ENCODE measurements at regions not wholly inside any gene's neighbourhood (a gene's known extent, or its start where the extent isn't known, plus 50 kb on each side); places are given as distances from the start of the nearest gene placed in this dataset.
"Not testable (repeated sequence)": the region's sequence is repeated elsewhere in the genome, so short reads cannot be mapped to it uniquely, and the experiment has no call there.

DNA sequence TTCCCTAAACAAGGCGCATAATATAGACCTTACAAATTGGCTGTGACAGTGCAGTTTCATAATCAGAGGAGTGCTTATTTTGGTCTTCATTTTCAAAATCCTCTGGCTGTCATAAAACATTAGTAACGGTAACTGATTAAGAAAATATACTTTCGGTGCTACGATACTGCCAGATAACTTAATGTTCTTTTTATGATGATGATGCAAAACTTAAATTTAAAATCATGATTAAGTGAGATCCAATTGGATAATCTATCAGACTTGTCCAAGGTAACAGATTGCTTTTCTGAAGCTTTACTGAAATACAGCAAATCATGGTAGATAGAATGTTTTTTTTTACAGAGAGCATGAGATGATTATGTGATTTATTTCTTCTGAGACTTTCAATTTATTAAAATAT lies 364.2 kb upstream of the CNTN3 start:
- no peak for DNase-seq

DNA sequence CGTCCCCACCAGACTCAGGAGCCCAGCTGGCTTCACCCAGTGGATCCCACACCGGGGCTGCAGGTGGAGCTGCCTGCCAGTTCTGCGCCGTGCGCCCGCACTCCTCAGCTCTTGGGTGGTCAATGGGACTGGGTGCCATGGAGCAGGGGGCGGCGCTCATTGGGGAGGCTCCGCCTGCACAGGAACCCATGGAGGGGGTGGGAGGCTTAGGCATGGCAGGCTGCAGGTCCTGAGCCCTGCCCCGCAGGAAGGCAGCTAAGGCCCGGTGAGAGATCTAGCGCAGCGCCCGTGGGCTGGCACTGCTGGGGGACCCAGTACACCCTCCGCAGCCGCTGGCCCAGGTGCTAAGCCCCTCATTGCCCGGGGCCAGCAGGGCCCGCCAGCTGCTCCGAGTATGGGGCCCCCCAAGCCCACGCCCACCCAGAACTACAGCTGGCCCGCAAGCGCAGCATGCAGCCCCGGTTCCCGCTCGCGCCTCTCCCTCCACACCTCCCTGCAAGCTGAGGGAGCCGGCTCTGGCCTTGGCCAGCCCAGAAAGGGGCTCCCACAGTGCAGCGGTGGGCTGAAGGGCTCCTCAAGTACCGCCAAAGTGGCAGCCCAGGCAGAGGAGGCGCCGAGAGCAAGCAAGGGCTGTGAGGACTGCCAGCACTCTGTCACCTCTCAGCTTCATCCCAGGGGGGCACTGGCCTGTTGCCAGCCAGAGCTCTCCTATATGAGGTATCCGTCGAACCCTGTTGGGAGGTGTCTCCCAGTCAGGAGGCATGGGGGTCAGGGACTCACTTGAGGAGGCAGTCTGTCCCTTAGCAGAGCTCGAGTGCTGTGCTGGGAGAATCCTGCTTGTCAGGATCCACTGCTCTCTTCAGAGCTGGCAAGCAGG lies 370.8 kb upstream of the CNTN3 start:
- not testable (repeated sequence) for DNase-seq

DNA sequence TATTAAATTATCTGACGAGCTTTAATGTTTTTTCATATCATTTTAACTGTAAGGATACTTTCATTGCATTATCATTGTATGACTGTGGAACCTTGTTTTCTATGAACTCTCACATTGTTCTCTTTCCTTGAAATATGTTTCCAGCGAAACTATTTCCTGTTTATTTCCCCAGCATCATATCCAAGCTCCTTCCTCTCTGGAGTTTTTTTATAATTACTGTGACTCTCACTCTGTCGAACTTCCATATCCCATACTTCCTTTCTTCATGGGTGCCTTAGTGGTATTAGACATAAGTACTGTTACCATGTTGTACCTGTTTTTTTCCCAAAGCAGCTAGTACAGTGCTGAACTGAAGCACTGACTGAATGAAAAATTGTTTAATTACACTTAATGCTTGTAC lies 373.6 kb upstream of the CNTN3 start:
- DNase-seq = no peak

DNA sequence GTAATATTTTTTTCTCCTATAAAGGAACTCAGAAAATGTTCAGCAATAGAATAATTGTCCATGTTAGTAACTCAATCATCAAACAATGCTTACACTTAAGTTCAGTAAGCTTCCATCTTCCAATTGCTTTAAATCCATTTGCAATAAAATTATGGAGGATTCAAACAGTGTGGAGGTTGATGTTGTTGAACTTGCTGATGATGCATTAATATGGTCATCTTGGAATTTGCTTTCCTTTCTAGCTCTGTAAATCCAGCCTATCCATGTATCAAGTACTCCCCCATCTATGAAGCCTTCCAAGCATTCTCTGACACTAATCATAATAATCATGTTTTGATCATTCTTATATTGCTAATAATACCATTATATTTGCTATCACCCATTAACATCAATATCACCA lies 378.4 kb upstream of the CNTN3 start:
- no peak for DNase-seq

DNA sequence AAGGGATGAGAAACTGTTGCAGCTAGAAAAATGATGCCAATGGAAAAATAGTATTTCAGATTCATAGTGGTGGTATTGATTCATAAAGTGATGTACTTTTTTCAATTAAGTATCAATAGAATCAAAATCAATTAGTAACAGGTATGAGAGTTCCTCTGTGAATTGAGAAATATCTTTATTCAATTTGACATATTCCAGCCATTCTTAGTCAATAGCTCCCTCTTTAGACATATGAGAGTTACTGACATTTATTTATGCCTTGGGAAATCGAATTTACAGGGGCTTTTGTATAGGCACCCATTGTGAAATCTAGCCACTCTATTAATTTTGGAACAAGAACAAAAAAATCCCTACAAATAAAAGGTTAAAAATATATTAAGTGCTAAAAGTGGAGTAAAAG lies 386.9 kb upstream of the CNTN3 start:
- no peak for DNase-seq

DNA sequence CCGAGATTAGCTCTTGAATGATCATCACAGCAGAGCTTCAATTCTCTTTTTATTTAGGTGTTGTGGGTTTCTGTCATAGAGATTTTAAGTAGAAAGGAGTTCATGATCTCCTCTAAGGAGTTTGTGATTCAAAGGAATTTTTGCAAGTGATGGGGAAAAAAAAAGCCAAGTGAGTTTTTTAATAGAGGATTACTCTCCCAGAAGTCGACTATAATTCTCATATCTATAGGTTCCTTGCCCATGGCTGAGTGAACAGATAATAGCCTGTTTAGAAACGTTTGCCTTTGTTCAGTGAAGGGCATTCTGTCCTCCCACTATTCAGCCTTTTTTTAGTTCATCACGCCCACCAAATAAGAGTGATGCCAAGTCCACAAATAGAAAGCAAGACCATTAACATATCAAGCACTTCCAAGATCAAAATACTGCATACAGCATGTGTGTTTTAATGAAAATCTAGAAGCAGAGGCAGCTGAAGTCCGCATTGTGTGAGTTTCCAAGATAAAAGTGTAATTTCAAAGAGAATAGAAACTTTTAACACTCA lies 398.4 kb upstream of the CNTN3 start:
- DNase-seq = no peak

DNA sequence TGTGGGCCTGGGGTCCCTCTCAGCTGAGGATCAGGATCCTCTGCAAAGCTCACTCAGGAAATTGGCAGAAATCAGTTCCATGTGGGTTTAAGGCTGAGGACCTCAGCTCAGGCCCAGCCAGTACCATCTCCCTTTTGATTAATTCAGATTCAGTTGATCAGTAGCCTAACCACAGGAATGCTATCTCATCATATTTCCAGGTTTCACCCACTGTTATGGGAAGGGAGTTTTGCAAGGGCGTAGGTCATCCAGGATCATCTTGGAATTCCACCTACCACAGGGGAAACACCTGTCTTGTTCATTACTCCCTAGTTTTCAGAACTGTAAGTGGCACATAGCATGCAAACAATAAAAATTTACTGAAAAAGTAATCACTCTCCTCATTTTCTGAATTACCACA lies 399.5 kb upstream of the CNTN3 start:
- no peak for DNase-seq

DNA sequence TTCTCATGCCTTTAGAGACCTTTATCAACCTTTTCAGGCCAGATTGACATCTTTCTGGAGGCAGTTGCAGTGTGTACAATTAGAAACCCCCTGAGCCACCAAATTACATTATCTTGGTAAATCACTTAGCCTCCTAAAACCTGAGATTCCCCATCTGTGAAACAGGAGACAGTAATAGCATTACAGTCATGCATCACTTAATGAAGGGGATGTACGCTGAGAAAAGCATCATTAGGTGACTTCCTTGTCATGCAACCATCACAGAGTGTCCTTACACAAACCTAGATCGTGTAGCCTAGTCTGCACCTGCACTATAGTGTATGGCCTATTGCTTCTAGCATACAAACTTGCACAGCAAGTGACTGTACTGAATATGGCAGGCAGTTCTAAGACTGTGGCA lies 400.8 kb upstream of the CNTN3 start:
- no peak for DNase-seq

DNA sequence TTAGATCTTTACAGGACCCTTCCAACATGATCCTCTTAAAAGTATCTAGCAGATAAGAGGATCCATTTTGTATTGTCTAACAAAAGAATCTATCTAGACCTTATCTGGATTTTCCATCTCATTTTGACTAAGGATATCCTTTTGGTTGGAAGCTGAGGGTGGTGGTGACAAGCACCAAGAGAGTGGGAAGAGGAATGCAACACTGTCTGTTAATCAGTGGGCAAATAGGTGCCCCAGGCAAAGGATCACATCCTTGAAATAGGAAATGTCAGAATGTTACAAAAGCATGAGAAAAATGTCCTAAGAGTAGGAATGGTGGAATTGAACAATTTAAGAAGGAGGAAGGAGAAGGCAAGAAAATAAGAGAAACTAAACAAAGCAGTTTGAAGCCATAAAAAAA lies 420.7 kb upstream of the CNTN3 start:
- DNase-seq = no peak

DNA sequence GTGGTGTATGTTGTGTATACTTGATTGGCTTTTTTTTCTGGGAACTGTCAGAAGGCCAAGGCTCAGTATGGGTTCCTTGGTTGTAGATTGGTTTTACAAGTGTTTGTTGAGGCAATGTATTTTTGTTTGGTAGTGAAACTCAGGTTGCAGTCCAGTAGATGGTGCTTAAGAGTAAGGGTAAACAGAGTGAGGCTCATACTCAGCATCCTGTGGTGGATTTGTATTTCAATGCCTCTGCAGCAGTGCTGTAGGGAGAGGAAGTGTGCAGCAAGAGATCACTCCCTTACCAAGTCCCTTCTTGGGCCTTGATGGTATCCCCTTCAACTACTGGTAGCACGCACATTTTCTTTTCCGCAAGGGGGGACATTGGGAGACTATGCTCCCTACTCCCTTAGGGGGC lies 428.5 kb upstream of the CNTN3 start:
- no peak for DNase-seq

DNA sequence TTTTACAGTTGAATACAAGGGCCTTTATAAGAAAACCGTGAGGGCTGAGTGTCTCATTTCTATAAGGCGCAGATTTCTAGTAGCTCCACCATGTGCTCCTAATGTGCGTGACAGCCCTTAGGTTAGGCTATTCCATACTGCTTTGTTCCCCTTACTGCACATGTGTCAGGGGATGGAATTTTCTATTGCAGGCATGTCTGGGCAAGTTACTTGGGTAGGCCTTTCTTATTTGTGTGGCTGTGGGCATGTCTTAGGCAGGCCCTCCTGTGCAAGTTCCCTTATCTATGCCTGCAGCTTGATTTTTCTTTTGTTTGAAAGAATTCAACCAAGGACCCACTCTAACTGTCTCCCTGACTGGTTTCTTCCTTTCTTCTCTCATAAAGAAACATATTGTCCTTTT lies 434.2 kb upstream of the CNTN3 start:
- DNase-seq = no peak

DNA sequence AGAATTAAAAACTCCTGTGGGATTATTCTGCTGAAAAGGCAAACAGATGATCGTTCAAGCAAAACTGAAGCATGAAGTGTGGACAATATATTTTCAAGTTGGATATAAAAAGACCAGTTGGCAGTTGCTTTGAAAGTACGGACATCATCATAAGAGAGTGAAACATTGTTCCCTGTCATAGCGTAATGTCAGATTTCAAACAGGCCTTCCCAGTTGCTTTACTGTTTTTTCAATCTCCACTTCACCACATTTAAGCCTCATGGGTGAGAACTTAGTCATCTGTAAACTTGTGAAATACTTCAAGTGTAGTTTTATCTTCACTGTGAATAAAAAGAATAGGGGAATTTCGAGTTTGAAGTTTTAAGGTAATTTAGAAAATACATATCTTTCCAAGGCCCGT lies 435.1 kb upstream of the CNTN3 start:
- DNase-seq = no peak

DNA sequence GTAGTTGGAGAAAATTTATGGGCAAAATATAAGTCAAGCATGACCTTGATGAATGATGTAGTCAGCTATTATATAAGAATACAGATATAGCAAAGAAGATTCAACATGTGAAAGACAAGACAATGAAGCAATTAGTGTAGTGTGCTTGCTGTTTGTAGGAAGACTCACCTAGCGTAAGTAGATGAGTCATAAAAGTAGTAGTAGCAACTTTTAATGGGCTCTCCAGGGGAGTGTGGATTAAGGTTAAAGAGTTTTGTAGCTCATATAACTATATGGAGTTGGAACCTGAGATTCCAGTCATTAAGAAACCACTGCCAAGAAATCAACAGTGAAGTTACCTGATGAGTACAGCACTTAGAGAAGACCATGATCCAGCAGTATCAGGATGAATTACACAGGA lies 444.7 kb upstream of the CNTN3 start:
- no peak for DNase-seq

DNA sequence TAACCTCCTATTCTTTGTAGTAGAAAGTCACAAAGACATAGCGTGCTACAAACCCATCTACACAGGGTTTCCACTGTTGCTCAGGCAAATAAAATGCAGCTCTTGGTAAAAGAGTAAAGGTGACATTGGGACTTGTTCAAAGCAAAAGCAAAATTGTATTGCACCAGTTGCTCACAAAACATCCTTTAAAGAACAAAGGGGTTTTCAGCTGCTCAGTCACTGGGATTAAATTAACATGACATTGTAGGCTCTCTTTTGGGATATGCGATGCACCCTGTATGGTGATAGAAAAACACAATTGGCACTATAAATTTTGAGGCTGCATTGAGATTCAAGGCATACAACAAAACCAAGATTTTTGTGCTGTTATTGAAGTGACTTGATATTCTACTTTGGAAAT lies 447.3 kb upstream of the CNTN3 start:
- no peak for DNase-seq

DNA sequence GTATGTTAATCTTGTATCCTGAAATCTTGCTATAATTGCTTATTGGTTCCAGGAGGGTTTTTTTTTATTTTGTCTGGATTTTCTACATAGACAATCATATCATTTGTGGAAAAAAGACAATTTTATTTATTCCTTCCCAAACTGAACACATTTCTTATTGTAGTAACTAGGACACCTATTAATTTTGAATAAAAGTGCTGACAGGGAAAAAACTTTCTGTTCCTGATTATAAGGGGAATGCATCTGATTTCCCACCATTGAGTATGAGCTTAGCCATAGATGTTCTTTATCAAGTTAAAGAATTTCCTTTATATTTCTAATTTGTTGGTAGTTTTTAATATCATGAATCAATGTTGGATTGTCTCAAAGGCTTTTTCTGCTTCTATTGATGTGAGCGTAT lies 460.7 kb upstream of the CNTN3 start:
- no peak for DNase-seq

DNA sequence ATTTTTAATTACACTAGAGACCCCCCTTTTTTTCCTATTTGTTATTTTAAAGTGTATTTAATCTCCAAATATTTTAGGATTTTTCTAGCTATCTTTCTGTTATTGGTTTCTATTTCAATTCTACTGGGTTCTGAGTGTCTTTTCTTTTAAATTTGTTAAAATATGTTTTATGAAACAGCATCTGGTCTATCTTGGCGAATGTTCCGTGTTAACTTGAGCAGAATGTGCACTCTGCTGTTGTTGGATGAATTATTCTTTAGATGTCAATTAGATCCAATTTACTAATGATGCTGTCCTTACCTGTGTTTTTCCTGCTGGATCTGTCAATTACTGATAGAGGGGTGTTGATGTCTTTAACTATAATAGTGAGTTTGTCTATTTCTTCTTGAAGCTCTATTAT lies 462.0 kb upstream of the CNTN3 start:
- DNase-seq = no peak

DNA sequence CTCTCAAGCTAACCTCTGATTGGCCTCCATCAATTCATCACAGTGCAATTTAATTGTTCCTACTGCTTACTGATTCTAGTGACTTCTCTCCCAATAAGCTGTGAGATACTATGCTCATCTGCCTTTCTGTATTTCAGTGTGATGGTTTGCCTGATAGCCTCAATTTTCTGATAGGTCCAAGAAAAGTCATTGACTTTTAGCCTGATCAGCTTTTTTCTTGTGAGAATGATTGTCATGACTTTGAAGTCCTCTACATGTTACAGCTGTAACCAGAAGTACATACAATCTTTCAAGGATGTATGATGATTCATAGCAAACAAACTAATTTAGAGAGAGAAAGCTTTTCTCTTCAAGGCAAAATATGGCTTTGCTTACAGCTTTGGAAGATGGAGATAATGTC lies 463.8 kb upstream of the CNTN3 start:
- no peak for DNase-seq

DNA sequence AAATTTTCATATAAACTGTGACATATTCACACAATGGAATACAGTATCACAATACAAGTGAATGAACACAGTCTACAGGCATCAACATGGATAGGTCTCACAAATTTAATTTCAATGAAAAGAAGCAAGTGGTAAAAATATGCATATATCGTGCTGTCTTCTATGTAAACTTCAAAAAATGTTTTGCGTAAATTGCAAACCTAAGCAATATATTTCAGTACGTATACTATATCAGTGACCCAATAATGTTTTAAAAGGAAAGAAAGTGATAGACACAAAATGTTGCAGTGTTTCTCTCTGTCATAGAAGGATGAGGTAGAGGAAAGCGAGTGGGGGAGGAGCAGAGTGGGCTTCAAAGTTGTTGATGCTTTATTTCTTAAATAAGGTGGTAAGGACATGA lies 468.4 kb upstream of the CNTN3 start:
- no peak for DNase-seq

DNA sequence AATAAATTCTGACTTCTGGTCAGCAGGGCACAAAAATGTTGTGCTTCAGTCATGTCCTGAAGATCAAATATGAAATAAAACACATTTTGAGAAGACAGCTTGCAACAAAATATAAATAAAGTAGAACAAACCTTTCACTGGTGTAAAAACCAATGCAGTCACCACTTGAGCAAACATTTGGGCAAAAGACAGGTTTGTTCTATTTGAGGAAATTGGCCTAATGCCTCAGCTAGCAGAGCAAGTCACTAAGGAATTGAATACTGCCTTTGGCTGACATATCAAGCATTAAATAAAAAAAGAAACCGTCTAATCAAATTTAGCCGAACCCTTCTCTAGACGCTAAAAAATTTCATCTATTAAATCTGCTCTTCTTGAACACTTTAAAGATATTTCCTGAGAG lies 475.4 kb upstream of the CNTN3 start:
- no peak for DNase-seq

DNA sequence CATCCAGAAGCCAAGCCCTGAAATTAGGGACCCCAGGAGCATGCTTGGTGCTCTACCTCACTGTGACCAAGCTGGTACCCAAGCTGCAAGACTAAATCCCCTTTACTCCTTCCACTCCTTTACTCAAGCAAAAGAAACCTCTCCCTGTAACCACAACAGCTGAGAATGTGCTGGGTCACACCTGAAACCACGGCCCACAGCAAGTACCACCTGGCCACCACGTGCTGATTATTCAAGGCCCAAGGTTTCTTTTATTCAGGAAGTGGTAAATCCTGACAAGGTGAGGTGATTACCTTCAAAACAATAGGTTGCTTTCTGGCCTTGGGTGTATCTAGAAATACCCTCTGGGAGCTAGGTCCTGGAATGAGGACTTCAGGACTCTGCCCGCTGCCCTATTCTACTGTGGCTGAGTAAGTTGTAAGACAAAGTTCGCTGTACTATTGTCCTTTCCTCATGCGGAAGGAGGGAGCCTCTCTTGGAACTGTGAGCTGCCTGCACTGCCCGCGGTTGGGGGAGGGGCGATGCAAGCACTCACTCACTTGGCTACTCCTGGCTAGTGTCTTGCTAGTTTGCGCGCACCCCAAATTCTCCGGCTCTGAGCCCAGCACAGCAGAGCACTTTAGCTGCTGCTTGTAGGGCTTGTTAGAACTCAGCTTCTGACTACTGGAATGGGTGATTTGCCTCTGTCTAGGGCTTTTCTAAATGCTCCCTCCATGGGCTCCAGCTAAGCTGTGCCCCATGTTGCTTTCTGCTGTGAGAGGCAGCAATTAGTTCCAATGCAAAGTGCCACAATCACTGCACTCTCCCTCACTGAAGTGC lies 487.1 kb upstream of the CNTN3 start:
- peak; percentile 70 for DNase-seq

DNA sequence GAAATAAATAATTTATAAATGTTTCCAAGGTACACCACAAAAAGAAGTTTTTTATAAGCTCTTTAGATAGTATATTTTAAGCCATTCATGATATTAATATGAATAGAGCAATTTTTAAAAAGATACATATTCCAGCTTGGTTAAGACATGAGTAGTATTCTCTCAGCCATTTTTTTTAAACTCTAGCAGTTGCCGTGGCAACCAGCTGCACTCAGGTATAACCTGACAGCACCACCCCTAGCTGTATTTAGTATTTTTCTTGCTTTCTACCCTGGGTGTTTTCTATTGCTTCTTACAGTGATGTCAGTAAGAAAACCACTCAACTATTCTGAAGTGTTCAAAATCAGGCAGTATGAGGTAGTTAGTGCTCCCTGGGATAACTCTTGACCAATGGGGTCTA lies 496.3 kb upstream of the CNTN3 start:
- no peak for DNase-seq

DNA sequence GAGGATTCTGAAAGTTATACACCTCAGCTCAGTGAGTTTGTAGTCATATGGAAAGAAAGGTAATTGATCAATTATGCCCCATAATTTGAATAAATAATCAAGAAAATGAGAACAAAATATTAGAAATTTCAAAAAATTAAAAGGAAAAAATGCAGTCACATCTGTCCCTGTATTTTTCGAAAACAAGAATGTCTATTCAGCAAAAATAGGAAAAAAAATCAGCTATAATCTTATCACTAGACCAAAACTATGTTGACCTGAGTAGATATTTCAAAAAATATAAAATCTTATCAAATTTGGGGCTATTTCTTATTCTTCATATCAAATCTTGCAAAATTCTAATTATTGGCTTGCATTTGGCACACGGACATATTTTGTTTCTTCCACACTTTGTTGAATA lies 501.2 kb upstream of the CNTN3 start:
- DNase-seq = no peak

DNA sequence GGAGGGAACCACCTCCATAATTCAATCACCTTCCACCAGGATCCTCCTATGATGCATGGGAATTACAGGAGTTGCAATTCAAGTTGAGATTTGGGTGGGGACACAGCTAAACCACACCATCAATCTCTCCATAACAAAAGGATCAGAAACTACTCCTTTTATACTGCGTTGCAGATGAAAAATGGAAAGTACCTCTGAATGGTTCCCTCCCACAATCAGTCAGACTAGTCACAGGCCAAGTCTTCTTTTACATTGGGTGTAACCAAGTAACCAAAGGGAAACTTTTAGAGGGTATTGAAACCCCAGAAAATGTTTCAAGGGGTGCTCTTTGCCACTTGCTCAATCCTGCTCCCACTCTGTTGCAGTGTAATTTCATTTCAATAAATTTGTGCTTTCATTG lies 504.3 kb upstream of the CNTN3 start:
- DNase-seq = no peak

DNA sequence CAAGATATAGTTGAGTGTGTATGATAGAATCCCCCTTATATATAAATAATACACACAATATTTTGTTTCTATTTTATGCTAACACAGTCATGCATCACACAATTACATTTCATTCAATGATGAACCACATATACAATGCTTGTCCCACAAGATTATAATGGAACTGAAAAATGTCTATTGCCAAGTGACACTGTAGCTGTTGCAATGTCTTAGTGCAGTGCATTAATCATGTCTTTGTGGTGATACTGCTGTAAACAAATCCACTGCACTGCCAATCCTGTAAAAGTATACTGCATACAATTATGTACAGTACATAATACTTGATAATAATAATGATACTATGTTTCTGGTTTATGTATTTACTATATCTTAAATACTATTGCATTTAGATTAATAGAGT lies 512.1 kb upstream of the CNTN3 start:
- no peak for DNase-seq
